GM21423 (cell line): ENCODE measurements at regions not wholly inside any gene's neighbourhood (a gene's known extent, or its start where the extent isn't known, plus 50 kb on each side); places are given as distances from the start of the nearest gene placed in this dataset.
"Not testable (repeated sequence)": the region's sequence is repeated elsewhere in the genome, so short reads cannot be mapped to it uniquely, and the experiment has no call there.

Experiments used
- ATAC-seq: cut with Tn5 transposase; IDR thresholded peaks from one replicate; pipeline ENCODE4 v1.9.1; 2021; ENCODE audit warnings: mild to moderate bottlenecking, moderate library complexity; ENCODE audit not compliant: unreplicated experiment

DNA sequence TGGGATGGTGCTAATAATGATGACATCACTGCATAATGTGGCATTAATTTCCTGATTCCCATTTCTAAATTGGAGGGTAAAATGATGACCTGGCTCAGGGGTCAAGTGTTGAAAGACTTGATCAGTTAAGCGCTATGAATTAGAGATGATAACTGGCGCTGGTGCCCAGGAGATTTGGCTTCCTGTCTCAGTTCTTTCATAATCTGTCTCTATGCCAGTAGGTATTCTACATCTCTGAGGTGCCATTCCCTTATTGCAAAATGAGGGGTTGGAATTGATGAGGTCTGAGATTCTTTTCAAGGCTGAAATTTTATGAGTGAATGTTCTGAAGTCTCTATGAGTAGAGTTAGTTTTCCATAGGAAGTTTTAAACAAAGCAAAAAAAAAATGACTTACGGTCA lies 1715.1 kb upstream of the WWC1 start:
- no peak for ATAC-seq

DNA sequence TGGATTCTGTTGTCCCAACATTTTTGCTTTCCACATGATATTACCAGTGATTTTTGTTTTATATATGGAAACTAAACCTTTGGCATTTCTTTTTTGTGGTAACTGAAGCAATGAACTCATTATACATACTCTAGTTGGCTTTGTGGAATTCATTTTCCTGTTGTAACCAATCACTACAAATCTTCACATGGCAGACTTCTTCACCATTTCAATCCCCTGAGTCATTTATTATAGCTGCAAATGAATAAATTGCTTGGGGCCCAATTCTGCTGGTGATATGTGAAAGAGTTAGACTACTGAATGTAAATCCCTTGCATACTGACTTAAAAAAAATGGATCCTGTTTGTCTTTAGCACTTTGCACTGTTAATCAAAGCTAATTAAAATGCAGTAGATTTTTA lies 1709.6 kb upstream of the WWC1 start:
- no peak for ATAC-seq

DNA sequence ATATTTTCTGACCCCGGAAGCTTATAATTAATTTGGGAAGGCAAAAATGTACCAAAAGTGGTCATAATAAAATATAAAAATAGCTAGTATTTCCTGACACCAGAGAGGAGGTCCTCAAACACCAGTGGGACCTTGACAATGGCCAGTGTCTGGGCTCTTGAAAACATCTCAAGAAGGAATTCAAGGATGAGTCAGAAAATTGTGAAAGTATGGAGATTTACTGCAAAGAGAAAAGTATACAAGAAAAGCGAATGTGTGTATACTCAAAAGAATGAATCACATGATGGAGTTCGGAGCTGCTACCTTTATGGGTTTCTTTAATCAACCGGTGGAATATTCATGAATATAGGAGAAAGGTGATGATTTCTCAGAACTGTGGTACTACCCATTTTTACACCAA lies 1709.0 kb upstream of the WWC1 start:
- ATAC-seq = no peak

DNA sequence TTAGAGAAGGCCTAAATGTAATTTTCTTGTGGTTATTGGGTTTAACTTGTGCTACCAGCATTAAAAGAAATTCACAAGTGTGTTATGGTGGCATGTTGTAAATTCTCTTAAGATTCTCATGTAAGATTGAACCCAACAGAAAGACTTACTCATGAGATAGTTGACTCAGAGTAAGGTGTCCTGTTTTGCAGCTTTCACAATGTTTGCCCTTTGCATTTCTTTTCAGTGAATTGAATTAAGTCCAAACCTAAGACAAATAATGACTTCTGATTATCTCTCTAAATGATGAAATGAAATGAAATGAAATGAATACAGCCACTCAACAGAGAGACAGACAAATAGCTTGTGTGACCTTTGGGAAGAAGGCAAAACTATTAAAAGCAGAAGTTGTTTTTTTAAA lies 1696.9 kb upstream of the WWC1 start:
- ATAC-seq = no peak

DNA sequence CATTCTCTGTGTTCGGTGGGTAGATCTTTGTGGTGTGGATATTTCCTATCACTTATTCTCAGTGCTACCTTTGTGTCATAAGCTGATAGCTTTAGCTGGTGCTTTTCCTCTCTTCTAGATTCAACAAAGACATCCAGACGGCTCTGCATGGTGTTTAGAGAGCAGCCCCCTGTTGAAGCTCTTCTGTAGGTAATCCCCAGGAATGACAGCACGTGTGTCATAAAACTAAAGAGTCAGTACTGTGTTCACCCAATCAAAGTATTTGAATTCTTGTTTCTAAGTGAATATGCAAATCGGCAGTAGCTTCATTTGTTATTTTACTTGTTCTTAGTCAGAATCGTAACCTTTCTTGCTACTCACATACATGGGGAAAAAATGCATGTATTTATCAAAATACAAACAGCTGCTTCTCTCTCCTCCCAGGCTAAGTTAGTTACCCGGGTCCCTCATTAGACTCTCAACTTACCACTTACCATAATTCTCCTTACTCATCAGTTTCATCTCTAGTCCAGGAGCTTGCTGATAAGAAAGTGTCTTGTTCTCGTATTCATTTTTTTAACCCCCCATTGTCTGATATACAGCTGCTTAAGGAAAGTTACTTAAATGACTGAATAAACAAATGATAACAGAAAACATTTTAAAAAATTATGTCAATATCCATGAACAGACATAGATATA lies 1696.0 kb upstream of the WWC1 start:
- ATAC-seq = no peak

DNA sequence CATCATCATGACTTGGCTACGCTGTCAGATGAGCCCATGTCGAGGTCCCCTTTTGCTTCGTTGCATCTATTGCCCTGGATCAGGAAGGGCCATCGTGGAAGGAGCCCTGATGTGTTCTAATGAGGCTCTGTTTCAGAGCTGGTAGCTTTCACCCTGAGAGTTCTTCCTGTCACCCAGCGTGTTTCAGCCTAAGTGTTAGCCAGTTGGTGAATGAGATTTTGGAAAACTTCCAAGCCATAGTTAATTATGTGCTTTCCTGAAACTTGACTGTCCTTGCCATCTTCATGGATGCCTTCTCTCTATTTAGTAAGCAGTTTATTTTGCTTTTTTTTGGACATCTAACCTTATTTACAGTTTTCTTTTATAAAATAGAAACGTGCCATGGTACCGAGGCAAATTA lies 1695.4 kb upstream of the WWC1 start:
- ATAC-seq = no peak

DNA sequence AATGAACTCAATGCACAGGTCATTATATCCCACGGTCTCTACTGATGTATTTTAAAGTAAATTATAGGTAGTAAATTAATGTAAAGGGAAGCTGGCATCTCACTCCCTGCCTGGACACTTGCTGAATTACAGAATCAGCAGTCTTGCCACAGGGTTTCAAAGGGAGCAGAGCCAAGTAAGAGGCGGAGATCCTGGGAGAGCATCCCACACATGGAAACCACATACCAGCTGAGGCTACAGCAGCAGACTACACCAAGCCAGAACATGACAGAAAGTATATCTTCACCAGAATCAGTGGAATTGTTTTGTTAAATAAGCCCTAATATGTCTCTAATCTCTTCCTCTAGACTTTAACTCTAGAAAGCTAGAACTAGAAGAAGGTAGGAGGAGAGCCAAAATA lies 1689.2 kb upstream of the WWC1 start:
- ATAC-seq = no peak

DNA sequence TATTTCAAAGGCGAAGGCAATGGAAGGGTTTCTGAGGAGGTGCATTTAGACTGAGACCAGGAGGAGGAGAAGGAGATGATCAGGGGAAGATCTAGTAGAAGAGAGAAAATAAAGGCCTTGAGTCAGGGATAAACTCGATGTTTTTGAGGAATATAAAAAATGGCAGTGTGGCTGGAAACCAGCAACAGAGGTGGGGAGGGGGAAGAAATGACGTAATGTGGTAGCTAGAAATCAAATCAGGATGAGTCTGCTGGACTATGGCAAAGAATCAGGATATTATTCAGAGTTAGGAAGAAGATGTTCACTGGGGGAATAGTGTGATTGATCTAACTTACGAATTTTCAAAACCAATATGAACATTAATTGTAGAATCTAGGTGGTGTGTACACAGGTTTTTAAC lies 1673.9 kb upstream of the WWC1 start:
- ATAC-seq = no peak

DNA sequence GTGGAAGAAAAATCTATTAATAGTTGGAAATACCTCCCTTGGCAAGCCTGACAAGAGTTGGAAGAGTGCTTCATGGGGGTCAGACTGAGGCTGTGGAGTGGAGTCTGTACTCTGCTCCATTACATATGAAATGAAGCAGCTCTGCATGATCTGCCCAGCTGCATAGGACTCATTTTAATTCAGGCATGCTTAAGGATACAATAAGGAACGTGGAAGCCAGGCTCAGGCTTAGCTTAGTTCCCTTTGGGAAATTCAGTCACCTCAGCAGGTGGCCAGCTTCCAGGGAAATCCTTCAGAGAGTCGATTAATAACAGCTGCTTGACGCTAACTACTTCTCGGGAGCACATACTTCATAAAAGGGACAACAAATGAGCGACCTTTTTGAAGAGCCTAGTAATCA lies 1672.9 kb upstream of the WWC1 start:
- ATAC-seq = no peak

DNA sequence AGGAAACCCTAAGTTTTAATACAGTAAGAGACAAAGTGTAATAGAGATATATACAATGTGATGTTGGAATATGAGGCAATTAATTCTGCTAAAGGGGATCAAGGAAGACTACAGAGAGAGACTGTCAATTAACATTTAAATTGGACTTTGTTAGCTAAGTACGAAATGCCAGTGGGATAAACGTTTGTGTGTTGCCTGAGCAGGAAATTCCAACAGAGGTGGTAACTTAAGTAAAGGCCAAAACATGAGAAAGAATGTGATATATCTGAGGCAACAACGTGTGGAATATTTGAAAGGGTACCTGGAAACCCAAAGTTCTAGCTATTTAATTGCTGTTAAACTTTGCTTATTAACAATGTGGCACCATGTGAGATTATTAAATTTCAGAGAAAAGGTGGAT lies 1666.9 kb upstream of the WWC1 start:
- ATAC-seq = no peak

DNA sequence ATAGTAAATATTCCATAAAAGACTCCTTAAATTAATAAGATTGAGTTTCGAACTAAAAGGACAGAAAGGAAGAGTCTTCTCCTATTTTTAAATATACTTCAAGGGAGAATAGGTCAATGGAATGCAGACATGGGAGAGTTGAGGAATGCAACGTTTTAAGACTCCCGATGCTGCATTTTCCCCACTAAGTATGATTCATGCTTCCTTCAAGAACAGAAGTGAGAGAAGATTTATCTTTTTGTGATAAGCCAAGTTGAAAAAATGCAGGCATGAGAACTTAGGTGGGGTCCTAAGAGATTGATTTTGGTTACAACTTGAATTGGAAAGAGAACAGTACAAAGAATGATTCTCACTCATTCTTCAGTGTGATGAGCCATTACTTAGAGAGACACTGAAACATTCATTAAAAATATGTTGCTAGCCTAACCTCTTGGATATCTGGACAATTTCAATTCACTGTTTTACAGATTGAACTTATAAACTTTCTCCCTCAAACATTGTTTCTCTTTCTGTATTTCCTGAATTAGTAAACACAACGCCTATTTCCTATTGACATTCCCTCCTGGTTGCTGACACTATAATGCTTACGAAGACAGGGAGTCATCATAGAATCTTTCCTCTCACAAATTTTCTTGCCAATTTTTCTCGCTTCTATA lies 1666.1 kb upstream of the WWC1 start:
- no peak for ATAC-seq

DNA sequence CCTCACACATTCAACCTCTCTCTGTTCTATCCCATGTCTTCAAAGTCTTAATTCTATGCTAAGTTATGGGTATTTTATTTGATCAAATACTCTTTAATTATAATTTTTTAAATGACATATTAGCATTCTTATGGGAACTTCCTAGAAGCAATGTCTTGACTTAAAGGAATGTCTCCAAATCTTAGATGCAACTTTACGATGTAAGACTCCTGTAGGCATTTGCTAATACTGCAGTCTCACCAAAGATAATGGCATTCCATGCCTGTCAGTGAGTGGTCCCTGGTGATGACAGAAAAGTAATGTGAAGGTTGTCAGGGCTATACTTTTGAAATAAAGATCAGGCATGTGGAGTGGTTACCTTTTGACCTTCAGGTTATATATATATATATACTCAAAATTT lies 1654.2 kb upstream of the WWC1 start:
- no peak for ATAC-seq

DNA sequence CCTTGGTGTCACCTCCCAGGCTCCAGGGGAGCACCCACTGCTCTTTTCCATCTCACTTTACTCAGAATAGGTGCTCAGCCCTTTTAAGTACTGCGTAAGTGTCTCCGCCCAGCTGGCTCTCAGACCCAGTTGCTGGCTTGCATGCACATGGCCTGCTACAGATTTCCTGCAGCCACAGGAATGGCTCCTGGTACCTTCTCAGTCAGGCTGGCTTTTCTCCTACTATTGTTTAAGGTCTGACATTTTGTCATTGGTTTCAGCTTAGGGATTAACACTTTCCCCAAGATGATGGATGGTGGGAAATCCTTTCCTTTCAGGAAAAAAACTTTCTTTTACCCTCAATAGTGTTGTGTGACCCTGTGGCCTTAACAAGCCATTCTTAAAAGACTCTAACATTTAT lies 1652.3 kb upstream of the WWC1 start:
- no peak for ATAC-seq

DNA sequence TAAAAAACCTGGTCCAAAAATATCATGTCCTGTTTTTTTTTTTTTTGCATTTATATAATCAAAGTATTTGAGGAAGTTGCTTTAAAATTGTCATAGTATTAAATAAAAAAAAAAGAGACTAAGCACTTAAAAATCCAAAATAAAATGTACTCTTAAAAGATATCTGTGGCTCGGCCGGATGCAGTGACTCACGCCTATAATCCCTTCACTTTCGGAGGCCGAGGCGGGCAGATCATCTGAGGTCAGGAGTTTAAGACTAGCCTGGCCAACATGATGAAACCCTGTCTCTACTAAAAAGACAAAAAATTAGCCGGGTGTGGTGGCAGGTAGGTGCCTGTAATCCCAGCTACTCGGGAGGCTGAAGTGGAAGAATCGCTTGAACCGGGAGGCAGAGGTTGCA lies 1651.3 kb upstream of the WWC1 start:
- ATAC-seq = not testable (repeated sequence)

DNA sequence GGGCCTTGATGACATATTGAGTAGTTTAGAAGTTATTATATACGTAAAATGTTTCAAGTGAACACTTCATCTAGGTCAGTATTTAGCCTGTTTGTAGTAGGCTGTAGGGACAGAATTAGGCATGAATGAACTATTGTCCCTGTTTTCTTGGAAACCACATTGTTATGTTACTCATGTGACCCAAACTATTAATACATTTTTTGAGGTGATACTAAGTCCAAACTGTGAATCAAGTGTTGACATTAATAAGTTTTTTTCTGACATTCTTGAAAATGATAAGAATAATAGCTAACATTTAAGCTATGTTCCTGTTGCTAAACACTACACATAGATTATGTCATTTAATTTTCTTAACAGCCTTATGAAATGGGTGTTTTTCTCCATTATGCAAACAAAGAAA lies 1642.7 kb upstream of the WWC1 start:
- no peak for ATAC-seq

DNA sequence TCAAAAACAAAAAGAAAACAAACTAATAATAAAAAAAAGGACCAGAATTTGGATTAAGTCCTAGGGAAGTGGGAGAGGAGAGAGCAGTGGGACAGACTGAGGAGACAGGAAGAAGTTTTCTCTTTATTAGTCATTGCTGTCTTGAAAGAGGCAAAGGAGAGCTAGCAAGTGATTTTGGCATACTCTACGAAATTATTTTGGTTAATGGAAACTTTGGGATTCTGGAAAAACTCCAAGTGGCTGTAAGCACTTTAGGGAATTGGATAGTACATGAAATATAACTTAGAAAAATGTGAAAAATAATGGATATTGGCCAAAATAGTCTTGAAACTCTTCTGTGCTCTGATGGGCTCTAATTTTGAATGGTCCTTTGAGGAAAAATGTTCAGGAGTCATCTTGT lies 1641.8 kb upstream of the WWC1 start:
- ATAC-seq = no peak

DNA sequence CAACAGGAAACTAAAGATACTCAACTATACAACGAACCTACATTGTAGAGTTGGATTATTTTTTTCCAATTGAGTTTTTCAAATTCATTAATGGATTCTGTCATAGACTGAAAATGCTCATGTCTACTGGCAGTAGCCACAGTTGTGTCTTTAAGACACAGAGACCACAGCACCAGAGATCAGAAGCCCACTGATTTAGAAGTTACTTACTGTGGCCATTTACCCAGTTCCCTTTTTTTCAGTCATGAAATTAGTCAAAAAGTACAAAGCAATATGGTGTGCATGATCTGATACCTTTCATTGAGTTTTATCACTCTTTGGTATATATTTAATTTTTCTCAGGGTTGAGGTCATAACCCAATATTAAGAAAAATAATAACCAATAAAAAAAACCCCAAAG lies 1640.2 kb upstream of the WWC1 start:
- no peak for ATAC-seq

DNA sequence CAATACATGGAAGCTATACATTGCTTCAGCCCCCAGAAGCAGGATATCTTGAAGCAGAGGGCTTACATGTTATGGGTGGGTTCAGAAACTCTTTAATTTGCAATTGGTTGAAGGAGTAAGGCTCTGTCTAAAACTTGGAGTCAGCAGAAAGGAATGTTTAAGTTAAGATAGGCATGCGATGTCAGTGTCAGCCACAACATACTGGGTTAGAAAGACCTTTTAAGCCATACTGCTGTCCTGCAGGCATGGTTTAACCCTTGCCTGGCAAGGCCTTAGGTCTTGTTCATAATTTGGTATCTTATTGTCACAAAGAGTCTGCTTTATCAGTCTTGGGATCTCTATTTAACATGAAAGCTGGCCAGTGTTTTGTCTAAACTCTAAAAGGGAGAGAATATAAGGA lies 1619.6 kb upstream of the WWC1 start:
- ATAC-seq = no peak

DNA sequence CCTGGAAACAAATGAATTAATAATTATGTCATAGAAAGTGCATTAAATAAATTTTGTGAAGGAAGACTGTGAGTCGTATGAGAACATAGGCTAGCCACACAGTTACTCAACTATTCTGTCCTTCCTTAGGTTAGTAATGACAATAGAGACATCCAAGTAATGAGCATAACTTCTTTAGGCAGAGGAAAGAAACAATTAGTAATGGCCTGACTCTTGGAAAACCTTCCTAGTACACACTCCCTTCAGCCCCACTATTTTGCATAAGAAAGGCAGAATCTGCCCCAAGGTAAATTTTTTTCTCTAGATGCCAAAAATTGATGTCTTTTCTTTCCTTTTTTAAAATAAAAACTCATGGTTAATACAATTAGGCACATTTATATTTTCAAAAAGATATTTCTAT lies 1619.0 kb upstream of the WWC1 start:
- ATAC-seq = no peak

DNA sequence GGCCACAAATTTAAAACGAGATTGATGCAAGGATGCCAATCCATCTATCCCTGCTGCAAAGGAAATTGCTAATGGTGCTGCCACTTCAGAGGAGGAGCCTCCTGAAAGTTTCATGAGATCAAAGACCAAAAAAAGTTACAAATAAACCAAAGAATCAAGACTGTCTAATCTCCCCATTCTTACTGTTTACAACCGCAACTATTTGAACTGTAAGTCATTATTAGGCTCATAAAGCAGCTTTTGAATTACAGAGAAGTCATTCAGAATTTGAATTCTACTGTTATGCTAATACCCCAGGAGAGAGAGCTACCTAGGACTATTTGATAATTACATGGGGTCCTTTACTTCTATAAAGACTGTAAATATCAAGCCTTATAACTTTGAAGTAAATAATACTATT lies 1613.6 kb upstream of the WWC1 start:
- ATAC-seq = no peak

DNA sequence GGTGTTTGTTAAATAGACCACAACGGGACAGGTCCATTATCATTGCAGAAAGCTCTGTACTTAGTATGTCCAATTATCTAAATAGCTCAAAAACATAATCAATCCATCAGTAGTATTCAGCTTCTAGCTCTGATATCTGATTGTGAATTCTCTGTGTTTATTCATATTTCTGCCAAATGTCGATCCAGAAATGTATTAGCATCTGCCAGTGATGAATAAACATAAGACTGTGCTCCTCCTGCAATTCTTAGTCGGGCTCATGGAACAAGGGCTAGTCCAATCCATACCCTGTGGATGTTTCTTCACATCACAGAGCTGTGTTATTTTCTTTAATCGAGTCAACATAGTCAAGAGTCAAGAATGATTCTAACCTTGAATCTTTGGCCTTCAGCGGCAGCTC lies 1612.1 kb upstream of the WWC1 start:
- no peak for ATAC-seq

DNA sequence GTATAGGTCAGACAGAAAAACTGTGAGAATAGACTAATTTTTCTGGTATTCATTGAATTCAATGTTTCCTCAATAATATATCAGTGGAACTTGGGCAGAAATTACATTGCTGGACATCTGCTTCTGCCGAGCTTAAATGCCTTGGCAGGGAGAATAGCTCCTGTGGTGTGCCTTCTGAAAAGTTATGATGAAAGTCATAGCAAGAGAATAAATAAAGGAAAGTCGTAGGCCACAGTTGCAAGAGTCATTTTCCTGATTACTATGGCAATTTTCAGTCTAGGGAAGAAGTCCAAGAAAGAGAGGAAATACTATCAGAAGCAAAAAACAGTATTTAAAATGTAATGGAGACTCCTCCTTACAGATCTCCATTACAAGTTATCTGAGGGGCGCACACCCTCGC lies 1596.1 kb upstream of the WWC1 start:
- ATAC-seq = no peak

DNA sequence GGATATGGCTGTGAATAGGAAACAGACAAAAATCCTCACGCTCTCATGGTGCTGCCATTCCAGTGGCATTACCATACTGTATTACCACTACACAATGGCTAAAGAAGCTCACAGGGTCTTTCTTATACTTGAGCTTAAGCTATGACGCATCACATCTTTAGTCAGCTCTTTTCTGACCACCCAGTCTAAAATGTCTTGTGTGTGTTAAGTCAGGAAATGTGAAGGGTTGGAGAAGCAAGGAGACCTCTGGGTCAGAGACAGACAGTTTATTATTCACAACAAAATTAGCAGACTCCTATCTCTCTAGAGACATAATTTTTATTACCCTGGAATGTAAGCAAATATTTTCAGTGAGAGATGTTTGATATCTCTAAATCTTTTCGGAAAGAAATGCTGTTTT lies 1583.2 kb upstream of the WWC1 start:
- no peak for ATAC-seq
